KMS-11 (cell line): ENCODE measurements at regions not wholly inside any gene's neighbourhood (a gene's known extent, or its start where the extent isn't known, plus 50 kb on each side); places are given as distances from the start of the nearest gene placed in this dataset.

Source experiments
- H2AFZ ChIP-seq: fragments of 200-600 bp; sonication (generic); 2 replicates; pipeline ENCODE4 v1.6.1; 2016; ENCODE audit warnings: antibody characterized with exemption, mixed run types, low read depth
- H3K27ac ChIP-seq: fragments of 200-600 bp; sonication (generic); 2 replicates; pipeline ENCODE4 v1.6.1; 2016; ENCODE audit warnings: mild to moderate bottlenecking, mixed run types
- H3K27me3 ChIP-seq: fragments of 200-600 bp; sonication (generic); 2 replicates; pipeline ENCODE4 v1.6.1; 2017; ENCODE audit warnings: mild to moderate bottlenecking, low read depth, mixed run types, moderate library complexity; ENCODE audit not compliant: insufficient read depth
- H3K36me3 ChIP-seq: fragments of 200-600 bp; sonication (generic); 2 replicates; pipeline ENCODE4 v1.6.1; 2017; ENCODE audit warnings: mild to moderate bottlenecking, mixed run types; ENCODE audit not compliant: insufficient read depth
- H3K4me1 ChIP-seq: fragments of 200-600 bp; sonication (generic); 2 replicates; pipeline ENCODE4 v1.6.1; 2016; ENCODE audit warnings: mild to moderate bottlenecking, low read depth, mixed run types; ENCODE audit not compliant: poor library complexity, severe bottlenecking
- H3K4me2 ChIP-seq: fragments of 200-600 bp; sonication (generic); 2 replicates; pipeline ENCODE4 v1.7.0; 2016; ENCODE audit warnings: mild to moderate bottlenecking, mixed run types
- H3K4me3 ChIP-seq: fragments of 200-600 bp; sonication (generic); IDR thresholded peaks from 2 replicates; pipeline ENCODE4 v1.6.1; 2017; ENCODE audit warnings: low read depth, low read length, mixed read lengths; ENCODE audit not compliant: insufficient read depth
- H3K79me2 ChIP-seq: fragments of 200-600 bp; sonication (generic); 2 replicates; pipeline ENCODE4 v1.6.1; 2016; ENCODE audit warnings: low read depth, mixed run types; ENCODE audit not compliant: insufficient read depth
- H3K9ac ChIP-seq: fragments of 200-600 bp; sonication (generic); 2 replicates; pipeline ENCODE4 v1.6.1; 2016; ENCODE audit warnings: mild to moderate bottlenecking, mixed run types
- H4K20me1 ChIP-seq: fragments of 200-600 bp; sonication (generic); 2 replicates; pipeline ENCODE4 v1.6.1; 2016; ENCODE audit warnings: mild to moderate bottlenecking, mixed run types; ENCODE audit not compliant: insufficient read depth
- TF ChIP-seq, protein P1 (sequence below): fragments of 200-600 bp; sonication (generic); conservative IDR thresholded peaks from 2 replicates; pipeline ENCODE4 v1.6.1; 2017; ENCODE audit warnings: low read depth, mild to moderate bottlenecking, antibody characterized with exemption, low read length, moderate library complexity, mixed read lengths

DNA sequence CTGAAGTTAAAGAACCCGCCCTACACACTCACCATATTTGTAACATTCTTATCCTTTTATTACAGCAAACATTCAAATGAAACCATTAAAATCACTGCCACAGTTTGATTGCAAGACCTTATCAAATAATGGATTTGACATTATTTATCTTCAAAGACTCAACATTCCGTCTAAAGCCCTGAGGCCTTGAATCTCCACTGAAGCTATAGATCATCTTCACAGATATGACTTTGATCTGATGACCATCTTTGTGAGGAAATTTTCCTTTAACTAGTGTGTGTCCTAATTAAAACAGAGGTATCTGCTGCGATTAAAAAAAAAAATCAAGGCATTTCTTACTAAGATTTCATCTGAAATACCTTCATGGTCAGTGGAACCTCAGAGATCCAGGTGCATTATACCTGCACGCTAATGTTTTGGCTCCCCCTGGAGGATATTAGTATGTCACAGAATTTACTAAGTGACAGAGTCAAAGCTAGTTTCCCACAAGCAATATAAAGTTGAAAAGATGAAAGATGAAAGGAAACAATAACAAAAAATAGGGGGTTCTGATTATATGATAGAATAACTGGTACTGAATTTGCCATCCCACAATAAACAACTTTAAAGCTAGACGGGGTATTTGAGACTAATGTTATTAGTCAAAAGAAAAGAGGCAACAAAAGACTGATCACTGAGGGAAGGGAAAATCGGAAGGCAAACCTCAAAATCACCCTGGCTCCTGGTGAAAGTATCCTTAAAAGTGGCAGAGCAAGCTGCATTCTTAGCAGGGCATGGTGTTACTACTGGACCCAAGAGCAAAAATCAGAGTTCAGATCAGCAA is 923.4 kb downstream of the NCAM2 start:
- H3K36me3 ChIP-seq = no peaks in the 10 kb centered on the region
- no peaks in the 10 kb centered on the region for H3K79me2 ChIP-seq
- H3K27me3 ChIP-seq = no peaks in the 10 kb centered on the region
- H3K9ac ChIP-seq = no peak overlapping the region
- H3K4me1 ChIP-seq = no peaks in the 10 kb centered on the region
- TF ChIP-seq, protein P1, sequence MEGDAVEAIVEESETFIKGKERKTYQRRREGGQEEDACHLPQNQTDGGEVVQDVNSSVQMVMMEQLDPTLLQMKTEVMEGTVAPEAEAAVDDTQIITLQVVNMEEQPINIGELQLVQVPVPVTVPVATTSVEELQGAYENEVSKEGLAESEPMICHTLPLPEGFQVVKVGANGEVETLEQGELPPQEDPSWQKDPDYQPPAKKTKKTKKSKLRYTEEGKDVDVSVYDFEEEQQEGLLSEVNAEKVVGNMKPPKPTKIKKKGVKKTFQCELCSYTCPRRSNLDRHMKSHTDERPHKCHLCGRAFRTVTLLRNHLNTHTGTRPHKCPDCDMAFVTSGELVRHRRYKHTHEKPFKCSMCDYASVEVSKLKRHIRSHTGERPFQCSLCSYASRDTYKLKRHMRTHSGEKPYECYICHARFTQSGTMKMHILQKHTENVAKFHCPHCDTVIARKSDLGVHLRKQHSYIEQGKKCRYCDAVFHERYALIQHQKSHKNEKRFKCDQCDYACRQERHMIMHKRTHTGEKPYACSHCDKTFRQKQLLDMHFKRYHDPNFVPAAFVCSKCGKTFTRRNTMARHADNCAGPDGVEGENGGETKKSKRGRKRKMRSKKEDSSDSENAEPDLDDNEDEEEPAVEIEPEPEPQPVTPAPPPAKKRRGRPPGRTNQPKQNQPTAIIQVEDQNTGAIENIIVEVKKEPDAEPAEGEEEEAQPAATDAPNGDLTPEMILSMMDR = peak; percentile 85
- no peak overlapping the region for H2AFZ ChIP-seq
- no peak overlapping the region for H3K4me3 ChIP-seq
- H3K27ac ChIP-seq = no peak overlapping the region
- H3K4me2 ChIP-seq = no peak overlapping the region
- no peaks in the 10 kb centered on the region for H4K20me1 ChIP-seq

DNA sequence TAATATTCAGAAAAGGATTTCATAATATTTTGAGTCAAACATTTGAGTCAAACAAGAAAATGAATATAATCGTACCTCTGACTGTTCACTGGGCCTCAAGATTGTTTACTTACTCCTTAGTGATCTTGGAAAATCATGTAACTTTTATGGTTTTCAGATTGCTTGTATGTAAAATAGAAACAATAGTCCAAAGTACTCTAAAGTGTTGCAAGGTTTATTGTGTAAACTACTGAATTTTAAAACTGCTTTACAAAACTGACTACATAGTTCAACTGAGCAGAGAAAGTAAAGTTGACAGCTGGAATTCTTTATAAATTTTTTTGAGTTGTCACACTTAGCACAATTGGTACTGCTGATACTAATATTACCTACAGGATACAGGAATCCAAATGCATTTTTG is 931.0 kb downstream of the NCAM2 start:
- H3K4me2 ChIP-seq = no peak overlapping the region
- no peaks in the 10 kb centered on the region for H4K20me1 ChIP-seq
- H2AFZ ChIP-seq = no peak overlapping the region
- TF ChIP-seq, protein P1 = no peak
- H3K79me2 ChIP-seq = no peaks in the 10 kb centered on the region
- no peaks in the 10 kb centered on the region for H3K36me3 ChIP-seq
- no peak overlapping the region for H3K9ac ChIP-seq
- no peak overlapping the region for H3K4me3 ChIP-seq
- H3K4me1 ChIP-seq = no peaks in the 10 kb centered on the region
- no peak overlapping the region for H3K27ac ChIP-seq
- no peaks in the 10 kb centered on the region for H3K27me3 ChIP-seq

GRCh38 chr21:21929789-21930188 is 931.6 kb downstream of the NCAM2 start:
- Histone ChIP-seq H3K36me3 (no peaks in the 10 kb centered on the region), H4K20me1 (no peaks in the 10 kb centered on the region), H3K27ac (no peak overlapping the region), H3K27me3 (no peaks in the 10 kb centered on the region), H3K4me3 (no peak overlapping the region), H3K4me2 (no peak overlapping the region), H3K9ac (no peak overlapping the region), H3K4me1 (no peaks in the 10 kb centered on the region), H2AFZ (no peak overlapping the region), H3K79me2 (no peaks in the 10 kb centered on the region)
- TF ChIP-seq, protein P1 = no peak

DNA sequence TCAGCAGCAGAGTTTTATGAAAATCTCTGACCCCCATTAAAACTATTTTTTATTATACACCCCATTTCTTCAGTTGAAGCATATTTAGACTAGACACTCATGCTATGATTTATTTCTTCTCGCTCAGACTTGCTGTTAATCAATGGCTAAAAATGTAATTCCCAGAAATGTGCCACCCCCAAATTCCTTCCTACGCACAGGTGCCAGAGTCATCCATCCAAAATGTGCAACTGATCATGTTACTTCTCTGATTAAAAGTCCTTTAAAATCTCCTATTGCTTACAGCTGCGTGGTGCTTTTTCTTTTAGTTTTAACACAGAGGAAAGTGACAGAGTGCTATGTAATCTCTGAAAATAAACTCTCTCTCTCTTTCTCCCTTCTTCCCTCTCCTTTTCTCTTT is 954.4 kb downstream of the NCAM2 start:
- TF ChIP-seq, protein P1 = no peak
- Histone ChIP-seq H3K9ac (no peak overlapping the region), H2AFZ (no peak overlapping the region), H3K36me3 (no peaks in the 10 kb centered on the region), H3K79me2 (no peaks in the 10 kb centered on the region), H3K4me3 (no peak overlapping the region), H4K20me1 (no peaks in the 10 kb centered on the region), H3K4me2 (no peak overlapping the region), H3K27ac (no peak overlapping the region), H3K4me1 (no peaks in the 10 kb centered on the region), H3K27me3 (no peaks in the 10 kb centered on the region)
